ENCODE measurements at regions not wholly inside any gene's neighbourhood (a gene's known extent, or its start where the extent isn't known, plus 50 kb on each side); places are given as distances from the start of the nearest gene placed in this dataset.

DNA sequence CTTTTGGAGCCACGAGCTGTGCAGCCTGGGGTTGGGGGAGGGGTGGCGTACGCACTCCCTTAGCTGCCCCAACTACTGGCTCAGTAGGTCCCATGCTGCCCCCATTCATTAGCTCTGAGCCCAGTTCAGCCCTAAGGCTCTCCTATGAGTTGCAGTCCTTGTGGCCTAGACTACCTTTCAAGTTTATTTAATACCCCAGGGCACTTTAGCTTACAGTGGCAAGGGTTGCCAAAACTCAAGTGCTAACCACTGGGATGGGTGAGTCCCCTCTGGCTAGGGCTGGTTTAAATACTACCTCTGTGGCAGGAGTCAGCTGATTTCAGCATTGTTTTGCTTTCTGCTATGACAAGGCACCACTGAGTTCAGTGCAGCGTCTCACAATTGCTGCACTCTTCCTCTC, 118.2 kb downstream of the ODF2L start:
- Histone ChIP-seq H3K79me2 (ENCODE audit: insufficient read depth, low read depth, low read length) (no peaks in the 10 kb centered on the region), H3K4me1 (ENCODE audit: insufficient read depth, low read length, poor library complexity, severe bottlenecking) (no peaks in the 10 kb centered on the region), H3K27ac (ENCODE audit: low read depth, low read length, poor library complexity, severe bottlenecking) (no peak overlapping the region), H3K4me2 (ENCODE audit: low read length) (no peak overlapping the region), H3K9me2 (ENCODE audit: insufficient read depth, low read length) (no peaks in the 10 kb centered on the region), H3K36me3 (ENCODE audit: insufficient read depth, low read length) (no peaks in the 10 kb centered on the region), H2AFZ (ENCODE audit: low read length) (no peak overlapping the region), H3K9me3 (ENCODE audit: low read length) (no peaks in the 10 kb centered on the region), H3K4me3 (ENCODE audit: low read depth, low read length, poor library complexity, severe bottlenecking) (no peak overlapping the region), H4K20me1 (ENCODE audit: insufficient read depth, low read length) (no peaks in the 10 kb centered on the region)
- ChIA-PET POLR2A (interaction anchor here (1.0 to 1.8 kb wide), 3 partner anchors 8 to 32 kb away, joined by 3 to 4 read pairs (median 4); no protein-coding TSS in a partner anchor), CTCF (ENCODE audit: unreplicated experiment) (no interaction called here)
- no peak for TF ChIP-seq EZH2phosphoT487 (IDR thresholded peaks at IDR 0.05; ENCODE audit: borderline replicate concordance, low read depth, low read length)
- TF ChIP-seq, protein P1, sequence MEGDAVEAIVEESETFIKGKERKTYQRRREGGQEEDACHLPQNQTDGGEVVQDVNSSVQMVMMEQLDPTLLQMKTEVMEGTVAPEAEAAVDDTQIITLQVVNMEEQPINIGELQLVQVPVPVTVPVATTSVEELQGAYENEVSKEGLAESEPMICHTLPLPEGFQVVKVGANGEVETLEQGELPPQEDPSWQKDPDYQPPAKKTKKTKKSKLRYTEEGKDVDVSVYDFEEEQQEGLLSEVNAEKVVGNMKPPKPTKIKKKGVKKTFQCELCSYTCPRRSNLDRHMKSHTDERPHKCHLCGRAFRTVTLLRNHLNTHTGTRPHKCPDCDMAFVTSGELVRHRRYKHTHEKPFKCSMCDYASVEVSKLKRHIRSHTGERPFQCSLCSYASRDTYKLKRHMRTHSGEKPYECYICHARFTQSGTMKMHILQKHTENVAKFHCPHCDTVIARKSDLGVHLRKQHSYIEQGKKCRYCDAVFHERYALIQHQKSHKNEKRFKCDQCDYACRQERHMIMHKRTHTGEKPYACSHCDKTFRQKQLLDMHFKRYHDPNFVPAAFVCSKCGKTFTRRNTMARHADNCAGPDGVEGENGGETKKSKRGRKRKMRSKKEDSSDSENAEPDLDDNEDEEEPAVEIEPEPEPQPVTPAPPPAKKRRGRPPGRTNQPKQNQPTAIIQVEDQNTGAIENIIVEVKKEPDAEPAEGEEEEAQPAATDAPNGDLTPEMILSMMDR (conservative IDR thresholded peaks at IDR 0.05; ENCODE audit: low read length) = no peak
- intact Hi-C loops (cut with micrococcal nuclease; ENCODE audit: unreplicated experiment) = no loop called here
- BruUV-seq (replicated peaks) = no TSS peak
- DNase-seq (ENCODE audit: low spot score) = no peak

DNA sequence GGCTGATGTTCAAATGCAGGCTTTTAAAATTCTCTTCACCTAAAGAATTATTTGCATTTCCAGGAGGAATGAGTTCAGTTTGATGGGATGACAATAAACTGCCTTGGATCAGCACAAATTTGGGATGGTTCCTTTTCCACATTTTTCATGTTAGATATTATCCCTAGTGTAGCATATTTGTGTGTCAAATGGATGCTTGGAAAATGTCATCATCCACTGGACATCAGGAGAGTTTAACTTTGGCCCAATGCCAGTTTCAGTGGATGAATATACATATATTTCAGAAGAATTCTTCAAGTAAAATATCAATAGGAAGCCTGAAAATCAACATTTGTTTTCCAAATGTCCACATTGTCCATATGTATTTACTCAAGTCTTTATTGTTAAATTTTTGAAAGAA, 116.5 kb upstream of the COL24A1 start:
- H3K4me1 ChIP-seq (ENCODE audit: insufficient read depth, low read length, poor library complexity, severe bottlenecking) = no peaks in the 10 kb centered on the region
- H2AFZ ChIP-seq (ENCODE audit: low read length) = no peak overlapping the region
- intact Hi-C loops (cut with micrococcal nuclease; ENCODE audit: unreplicated experiment) = no loop called here
- no peaks in the 10 kb centered on the region for H3K36me3 ChIP-seq (ENCODE audit: insufficient read depth, low read length)
- TF ChIP-seq EZH2phosphoT487 (IDR thresholded peaks at IDR 0.05; ENCODE audit: borderline replicate concordance, low read depth, low read length) = no peak
- TF ChIP-seq, protein P1 (conservative IDR thresholded peaks at IDR 0.05; ENCODE audit: low read length) = no peak
- H3K27ac ChIP-seq (ENCODE audit: low read depth, low read length, poor library complexity, severe bottlenecking) = no peak overlapping the region
- no peaks in the 10 kb centered on the region for H4K20me1 ChIP-seq (ENCODE audit: insufficient read depth, low read length)
- H3K9me3 ChIP-seq (ENCODE audit: low read length) = no peaks in the 10 kb centered on the region
- no peak overlapping the region for H3K4me3 ChIP-seq (ENCODE audit: low read depth, low read length, poor library complexity, severe bottlenecking)
- no peak overlapping the region for H3K4me2 ChIP-seq (ENCODE audit: low read length)
- ChIA-PET POLR2A (interaction anchor here (0.6 to 0.7 kb wide), 2 partner anchors 75 to 315 kb away, joined by 3 to 6 read pairs; no protein-coding TSS in a partner anchor), CTCF (ENCODE audit: unreplicated experiment) (no interaction called here)
- no TSS peak for BruUV-seq (replicated peaks)
- DNase-seq (ENCODE audit: low spot score) = no peak
- no peaks in the 10 kb centered on the region for H3K79me2 ChIP-seq (ENCODE audit: insufficient read depth, low read depth, low read length)
- no peaks in the 10 kb centered on the region for H3K9me2 ChIP-seq (ENCODE audit: insufficient read depth, low read length)

DNA sequence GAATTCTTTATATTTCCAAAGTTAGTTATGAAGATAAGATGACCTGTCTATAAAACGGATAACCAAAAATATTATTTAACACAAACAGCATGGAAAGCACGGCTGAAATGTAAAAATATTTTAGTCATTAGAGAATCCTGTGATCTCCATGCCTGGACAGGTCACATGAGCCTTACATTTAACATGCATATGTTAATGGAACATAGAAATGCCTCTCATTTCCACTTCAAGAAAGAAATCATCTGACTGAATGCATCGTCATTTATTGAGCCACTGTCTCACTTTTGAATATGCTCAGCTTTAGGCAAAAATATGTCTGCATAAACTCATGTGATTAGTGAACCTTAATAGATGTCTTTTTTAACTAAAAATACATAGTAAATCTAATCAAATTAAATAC, 115.5 kb upstream of the COL24A1 start:
- H3K4me2 ChIP-seq (ENCODE audit: low read length) = no peak overlapping the region
- no peaks in the 10 kb centered on the region for H3K4me1 ChIP-seq (ENCODE audit: insufficient read depth, low read length, poor library complexity, severe bottlenecking)
- no peaks in the 10 kb centered on the region for H3K79me2 ChIP-seq (ENCODE audit: insufficient read depth, low read depth, low read length)
- no peaks in the 10 kb centered on the region for H3K36me3 ChIP-seq (ENCODE audit: insufficient read depth, low read length)
- TF ChIP-seq, protein P1 (conservative IDR thresholded peaks at IDR 0.05; ENCODE audit: low read length) = no peak
- no peak for TF ChIP-seq EZH2phosphoT487 (IDR thresholded peaks at IDR 0.05; ENCODE audit: borderline replicate concordance, low read depth, low read length)
- no peaks in the 10 kb centered on the region for H3K9me2 ChIP-seq (ENCODE audit: insufficient read depth, low read length)
- no peaks in the 10 kb centered on the region for H3K9me3 ChIP-seq (ENCODE audit: low read length)
- BruUV-seq (replicated peaks) = no TSS peak
- CTCF ChIA-PET (ENCODE audit: unreplicated experiment) = no interaction called here
- no peak overlapping the region for H3K4me3 ChIP-seq (ENCODE audit: low read depth, low read length, poor library complexity, severe bottlenecking)
- no peak for DNase-seq (ENCODE audit: low spot score)
- intact Hi-C loops (cut with micrococcal nuclease; ENCODE audit: unreplicated experiment) = no loop called here
- no peaks in the 10 kb centered on the region for H4K20me1 ChIP-seq (ENCODE audit: insufficient read depth, low read length)
- POLR2A ChIA-PET = no interaction called here
- no peak overlapping the region for H2AFZ ChIP-seq (ENCODE audit: low read length)
- H3K27ac ChIP-seq (ENCODE audit: low read depth, low read length, poor library complexity, severe bottlenecking) = no peak overlapping the region

Data from OCI-LY7 (cell line).